H1 (cell line): ENCODE measurements at regions not wholly inside any gene's neighbourhood (a gene's known extent, or its start where the extent isn't known, plus 50 kb on each side); places are given as distances from the start of the nearest gene placed in this dataset.
A peak's percentile ranks its signal among the peaks of the same experiment; 100 is the strongest.

Experiments used
- CTCF ChIA-PET: fragments of 300-600 bp; sonication (Branson Sonifier 250); formaldehyde crosslinking; loops from one replicate; lab custom pipeline; 2021; ENCODE audit not compliant: partially characterized antibody; lab: Charles Lee
- POLR2A ChIA-PET: fragments of 300-600 bp; sonication (Branson Sonifier 250); formaldehyde crosslinking; loops from one replicate; lab custom pipeline; 2021; ENCODE audit warnings: inconsistent platforms; ENCODE audit not compliant: partially characterized antibody; lab: Charles Lee
- DNase-seq, 2 experiments: peaks; one replicate each; pipeline versions ENCODE4 v3.0.0 to v3.0.0-alpha.2; 2010 to 2022; ENCODE audit warnings: low spot score in 2 of 2, low read depth in 1 of 2, mixed read lengths in 1 of 2
- FAIRE-seq: peaks from 2 replicates; lab custom pipeline; 2011; peaks lifted over from hg19 to GRCh38; lab: Jason Lieb, UNC
- H2AFZ ChIP-seq: 2 replicates; pipeline ENCODE4 v1.8.1; 2012; ENCODE audit warnings: low read length, inconsistent platforms
- H2AK5ac ChIP-seq: 2 replicates; pipeline ENCODE4 v1.6.1; 2013; ENCODE audit warnings: low read depth, low read length
- H2BK120ac ChIP-seq: replicated peaks from 2 replicates; pipeline ENCODE3; 2013; ENCODE audit warnings: low read depth, low read length, inconsistent platforms
- H2BK12ac ChIP-seq: 2 replicates; pipeline ENCODE4 v1.6.1; 2013; ENCODE audit warnings: low read depth, low read length
- H2BK15ac ChIP-seq: 2 replicates; pipeline ENCODE4 v1.6.1; 2013; ENCODE audit warnings: low read length
- H2BK20ac ChIP-seq: 2 replicates; pipeline ENCODE4 v1.6.1; 2013; ENCODE audit warnings: low read length
- H2BK5ac ChIP-seq: 2 replicates; pipeline ENCODE4 v1.6.1; 2013; ENCODE audit warnings: low read depth, low read length
- H3K14ac ChIP-seq: 2 replicates; pipeline ENCODE4 v1.6.1; 2013; ENCODE audit warnings: inconsistent platforms; ENCODE audit not compliant: insufficient read length
- H3K18ac ChIP-seq: 2 replicates; pipeline ENCODE4 v1.6.1; 2013; ENCODE audit warnings: low read length; ENCODE audit errors: extremely low read depth
- H3K23ac ChIP-seq: 2 replicates; pipeline ENCODE4 v1.6.1; 2013; ENCODE audit warnings: inconsistent platforms; ENCODE audit not compliant: insufficient read length
- H3K23me2 ChIP-seq: 2 replicates; pipeline ENCODE4 v1.6.1; 2013; ENCODE audit warnings: low read depth, low read length
- H3K27ac ChIP-seq: 2 replicates; pipeline ENCODE4 v1.6.1; 2011; ENCODE audit warnings: low read depth, low read length, inconsistent platforms
- H3K27me3 ChIP-seq, 4 experiments: replicated peaks in 1 of 4; 1 replicate in 1 of 4; 2 replicates in 3 of 4; pipeline versions ENCODE4 v1.6.1 to v1.8.1; 2011 to 2013; ENCODE audit warnings: low read length in 3 of 4, mild to moderate bottlenecking in 3 of 4, inconsistent platforms in 2 of 4, mixed read lengths in 2 of 4, moderate library complexity in 1 of 4; ENCODE audit not compliant: control insufficient read depth in 3 of 4, insufficient read depth in 3 of 4; ENCODE audit errors: extremely low read depth in 1 of 4
- H3K36me3 ChIP-seq, 4 experiments: 2 replicates each; pipeline versions ENCODE4 v1.6.1 to v1.8.1; 2011 to 2013; ENCODE audit warnings: mild to moderate bottlenecking in 4 of 4, low read length in 3 of 4, moderate library complexity in 2 of 4, control low read depth in 1 of 4, inconsistent platforms in 1 of 4; ENCODE audit not compliant: insufficient read depth in 4 of 4, control insufficient read depth in 2 of 4
- H3K4ac ChIP-seq: replicated peaks from 2 replicates; pipeline ENCODE3; 2013; ENCODE audit warnings: low read length, low read depth, mixed read lengths, inconsistent platforms; ENCODE audit not compliant: insufficient read length
- H3K4me1 ChIP-seq, 4 experiments: replicated peaks in 1 of 4; 1 replicate in 1 of 4; 2 replicates in 3 of 4; pipeline versions ENCODE4 v1.6.1 to v1.8.1; 2011 to 2013; ENCODE audit warnings: low read length in 3 of 4, inconsistent platforms in 2 of 4, mixed read lengths in 1 of 4; ENCODE audit not compliant: insufficient read depth in 4 of 4, control insufficient read depth in 3 of 4
- H3K4me2 ChIP-seq, 2 experiments: 2 replicates each; pipeline versions ENCODE4 v1.6.1 to v1.8.1; 2011 to 2013; ENCODE audit warnings: low read depth in 2 of 2, low read length in 2 of 2, control low read depth in 1 of 2, inconsistent platforms in 1 of 2, mild to moderate bottlenecking in 1 of 2; ENCODE audit not compliant: insufficient read depth in 1 of 2
- H3K4me3 ChIP-seq, 4 experiments: fragments of 200-600, 300-600 bp in 1 of 4; sonication (generic), shearing (Covaris generic), sonication (Bioruptor Twin) in 1 of 4; 2 replicates each; pipeline versions ENCODE4 v1.5.1 to v1.8.1; 2011 to 2016; ENCODE audit warnings: low read length in 4 of 4, low read depth in 3 of 4, control low read depth in 2 of 4, inconsistent platforms in 2 of 4, mild to moderate bottlenecking in 2 of 4, mixed read lengths in 1 of 4, moderate library complexity in 1 of 4; ENCODE audit not compliant: insufficient read depth in 2 of 4; ENCODE audit errors: extremely low read depth in 1 of 4
- H3K56ac ChIP-seq: replicated peaks from 2 replicates; pipeline ENCODE3; 2013; ENCODE audit warnings: low read depth, mild to moderate bottlenecking, mixed read lengths, low read length, inconsistent platforms; ENCODE audit not compliant: insufficient read length
- H3K79me1 ChIP-seq: 2 replicates; pipeline ENCODE4 v1.6.1; 2013; ENCODE audit warnings: low read depth, low read length, control low read depth
- H3K79me2 ChIP-seq, 2 experiments: 2 replicates each; pipeline versions ENCODE4 v1.6.1 to v1.8.1; 2012 to 2013; ENCODE audit warnings: low read length in 2 of 2, mild to moderate bottlenecking in 2 of 2, inconsistent platforms in 1 of 2; ENCODE audit not compliant: insufficient read depth in 2 of 2, control insufficient read depth in 1 of 2
- H3K9ac ChIP-seq, 4 experiments: replicated peaks in 1 of 4; 1 replicate in 1 of 4; 2 replicates in 3 of 4; pipeline versions ENCODE4 v1.6.1 to v1.8.1; 2011 to 2013; ENCODE audit warnings: low read depth in 3 of 4, low read length in 3 of 4, control low read depth in 2 of 4, mild to moderate bottlenecking in 2 of 4, moderate library complexity in 2 of 4, inconsistent platforms in 1 of 4; ENCODE audit errors: extremely low read depth in 1 of 4
- H3K9me3 ChIP-seq, 2 experiments: 2 replicates each; pipeline versions ENCODE4 v1.6.1 to v1.8.1; 2012 to 2013; ENCODE audit warnings: mild to moderate bottlenecking in 2 of 2, moderate library complexity in 2 of 2, control low read depth in 1 of 2, inconsistent platforms in 1 of 2, low read depth in 1 of 2, low read length in 1 of 2, mixed read lengths in 1 of 2; ENCODE audit not compliant: insufficient read depth in 2 of 2
- H4K20me1 ChIP-seq, 2 experiments: replicated peaks in 1 of 2; 2 replicates each; pipeline versions ENCODE3 to v1.8.1; 2011 to 2013; ENCODE audit warnings: inconsistent platforms in 2 of 2, low read length in 2 of 2, mild to moderate bottlenecking in 1 of 2; ENCODE audit not compliant: insufficient read depth in 2 of 2, control insufficient read depth in 1 of 2
- H4K5ac ChIP-seq: 2 replicates; pipeline ENCODE4 v1.6.1; 2013; ENCODE audit warnings: low read length, low read depth, mixed read lengths, inconsistent platforms; ENCODE audit not compliant: insufficient read length
- H4K8ac ChIP-seq: 2 replicates; pipeline ENCODE4 v1.8.0; 2013; ENCODE audit warnings: mild to moderate bottlenecking, moderate library complexity, low read length, inconsistent platforms; ENCODE audit not compliant: insufficient read depth; ENCODE audit errors: extremely low read depth
- H4K91ac ChIP-seq: replicated peaks from 2 replicates; pipeline ENCODE3; 2013; ENCODE audit warnings: low read length, mixed read lengths, inconsistent platforms; ENCODE audit not compliant: insufficient read length
- BACH1 ChIP-seq: IDR thresholded peaks from 2 replicates; pipeline ENCODE4 v1.6.1; 2012; ENCODE audit warnings: low read length, improper control_type of control experiment
- BRCA1 ChIP-seq: IDR thresholded peaks from 2 replicates; pipeline ENCODE4 v1.6.1; 2012; ENCODE audit warnings: low read depth, low read length, improper control_type of control experiment
- CTBP2 ChIP-seq: IDR thresholded peaks from 2 replicates; pipeline ENCODE4 v1.7.0; 2011; ENCODE audit warnings: borderline replicate concordance, mild to moderate bottlenecking, moderate library complexity, mixed read lengths, low read length; ENCODE audit not compliant: insufficient read depth, insufficient read length
- EGR1 ChIP-seq: IDR thresholded peaks from 2 replicates; pipeline ENCODE4 v1.6.1; 2011; ENCODE audit warnings: low read depth, low read length, borderline replicate concordance
- EP300 ChIP-seq, 2 experiments: IDR thresholded peaks; 1 replicate in 1 of 2; 2 replicates in 1 of 2; pipeline ENCODE4 v1.6.1; 2011 to 2012; ENCODE audit warnings: low read depth in 2 of 2, low read length in 2 of 2, mild to moderate bottlenecking in 2 of 2, borderline replicate concordance in 1 of 2, inconsistent platforms in 1 of 2, moderate library complexity in 1 of 2
- EZH2 ChIP-seq: fragments of 200-600 bp; sonication (generic); IDR thresholded peaks from 2 replicates; pipeline ENCODE4 v1.7.1; 2012; ENCODE audit warnings: low read depth, mild to moderate bottlenecking, moderate library complexity, low read length, inconsistent platforms; ENCODE audit not compliant: severe bottlenecking
- FOSL1 ChIP-seq: IDR thresholded peaks from 2 replicates; pipeline ENCODE4 v1.6.1; 2011; ENCODE audit warnings: mild to moderate bottlenecking, low read depth, low read length, moderate library complexity; ENCODE audit not compliant: insufficient read depth
- PHF8 ChIP-seq: fragments of 200-600 bp; sonication (generic); conservative IDR thresholded peaks from 2 replicates; pipeline ENCODE4 v1.7.1; 2012; ENCODE audit warnings: low read depth, mild to moderate bottlenecking, inconsistent platforms, low read length, moderate library complexity
- RXRA ChIP-seq: IDR thresholded peaks from 2 replicates; pipeline ENCODE4 v1.6.1; 2011; ENCODE audit warnings: low read depth, mild to moderate bottlenecking, low read length, moderate library complexity; ENCODE audit not compliant: insufficient read depth
- SAP30 ChIP-seq: fragments of 300-600 bp; sonication (generic); IDR thresholded peaks from 2 replicates; pipeline ENCODE4 v1.7.1; 2012; ENCODE audit warnings: low read length, moderate library complexity, mild to moderate bottlenecking, inconsistent platforms; ENCODE audit not compliant: insufficient read depth, insufficient replicate concordance
- SIN3A ChIP-seq, 2 experiments: IDR thresholded peaks in 1 of 2; conservative IDR thresholded peaks in 1 of 2; 2 replicates each; pipeline ENCODE4 v1.6.1; 2011 to 2012; ENCODE audit warnings: low read length in 2 of 2, improper control_type of control experiment in 1 of 2, low read depth in 1 of 2, mild to moderate bottlenecking in 1 of 2
- SIX5 ChIP-seq: IDR thresholded peaks from 2 replicates; pipeline ENCODE4 v1.6.1; 2011; ENCODE audit warnings: mild to moderate bottlenecking, low read depth, low read length
- SP2 ChIP-seq: IDR thresholded peaks from 2 replicates; pipeline ENCODE4 v1.6.1; 2012; ENCODE audit warnings: mild to moderate bottlenecking, low read length, inconsistent platforms
- TEAD4 ChIP-seq: IDR thresholded peaks from 2 replicates; pipeline ENCODE4 v1.6.1; 2012; ENCODE audit warnings: low read depth, low read length, inconsistent platforms, mixed read lengths
- WGBS, 2 experiments: shearing (Covaris generic) in 1 of 2; methylation state at CpG; one replicate each; pipeline versions ENCODE4 v1.1.6 to v1.1.7; 2013 to 2015; ENCODE audit warnings: low lambda C conversion rate in 2 of 2, mixed read lengths in 2 of 2, inconsistent platforms in 1 of 2, low coverage in 1 of 2, missing lambda C conversion rate in 1 of 2; ENCODE audit not compliant: insufficient replicate concordance in 2 of 2, insufficient coverage in 1 of 2, insufficient read length in 1 of 2; ENCODE audit errors: extremely low coverage in 1 of 2, missing lambda C conversion rate in 1 of 2; 5-methylcytosine and 5-hydroxymethylcytosine counted together

DNA sequence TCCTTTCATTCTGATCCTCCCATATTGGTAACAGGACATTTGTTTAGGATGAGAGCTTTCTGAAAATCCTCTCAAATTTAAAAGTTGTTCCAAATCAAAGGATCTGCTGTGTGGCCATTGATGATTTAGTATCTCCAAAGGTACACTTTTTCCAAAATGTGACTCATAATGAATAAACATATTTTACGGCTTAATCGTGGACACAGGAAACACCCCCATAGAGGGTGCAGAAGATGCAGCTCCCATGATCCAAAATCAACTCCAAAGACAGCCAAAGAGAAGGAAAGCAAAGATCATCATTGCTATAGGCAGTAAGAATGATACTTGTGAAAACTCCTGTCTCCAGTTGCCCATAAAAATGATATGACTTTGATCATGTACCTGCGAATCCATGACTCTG, 239.7 kb downstream of the PIK3R1 start:
- Histone ChIP-seq H3K79me2 (no peaks in the 10 kb centered on the region), H3K27ac (no peak overlapping the region), H2BK5ac (no peak overlapping the region), H3K4me1 (peaks cover 0 to 6% (median 3%) of the 10 kb centered on the region in 4 experiments; a peak in 2 of 7 replicates), H4K5ac (no peak overlapping the region), H3K27me3 (no peaks in the 10 kb centered on the region), H2BK12ac (no peak overlapping the region), H3K23ac (no peak overlapping the region), H2BK120ac (no peak overlapping the region), H3K4me3 (no peak overlapping the region), H3K56ac (no peak overlapping the region), H3K9me3 (no peaks in the 10 kb centered on the region; a peak in 2 of 4 replicates), H2BK15ac (no peak overlapping the region), H3K4ac (no peak overlapping the region), H4K91ac (no peak overlapping the region), H3K79me1 (no peaks in the 10 kb centered on the region), H4K8ac (no peak overlapping the region), H3K36me3 (no peaks in the 10 kb centered on the region), H4K20me1 (no peaks in the 10 kb centered on the region), H3K9ac (no peak overlapping the region), H2AFZ (0 out of 2 replicates have a peak overlapping the region, but pooled peaks have one; percentile 23), H3K23me2 (no peaks in the 10 kb centered on the region), H3K14ac (no peak overlapping the region), H3K4me2 (no peak overlapping the region), H2AK5ac (no peak overlapping the region), H3K18ac (no peak overlapping the region), H2BK20ac (no peak overlapping the region)
- WGBS, 2 experiments = 94% methylated on average over 3 of the region's 3 CpGs; no CpG with 5 or more reads in 1 of the 2 experiments
- CTCF ChIA-PET = interaction anchor here (0.8 to 1.5 kb wide), 2 partner anchors 36 to 206 kb away, joined by 3 to 6 read pairs; no protein-coding TSS in a partner anchor
- DNase-seq (no peak), FAIRE-seq (no peak)
- POLR2A ChIA-PET = interaction anchor here (0.6 kb wide), 1 partner anchor 1043 kb away, joined by 6 read pairs; no protein-coding TSS in a partner anchor
- TF ChIP-seq RXRA = no peak
- no peak for TF ChIP-seq SAP30
- no peak for TF ChIP-seq EGR1
- TF ChIP-seq CTBP2 = no peak
- no peak for TF ChIP-seq BRCA1
- no peak for TF ChIP-seq EZH2
- no peak for TF ChIP-seq SIX5
- no peak for TF ChIP-seq BACH1
- no peak for TF ChIP-seq EP300 (IDR thresholded peaks at IDR 0.05; ENCODE audit: borderline replicate concordance in 1 of 2, low read depth in 2 of 2, low read length in 2 of 2)
- TF ChIP-seq FOSL1 = no peak
- no peak for TF ChIP-seq SIN3A (conservative IDR thresholded peaks at IDR 0.05 in 1 of 2, IDR thresholded peaks at IDR 0.05 in 1 of 2; ENCODE audit: low read depth in 1 of 2, low read length in 2 of 2)
- TF ChIP-seq TEAD4 = no peak
- no peak for TF ChIP-seq PHF8
- TF ChIP-seq SP2 = no peak
